GM21515 (cell line): ENCODE measurements at regions not wholly inside any gene's neighbourhood (a gene's known extent, or its start where the extent isn't known, plus 50 kb on each side); places are given as distances from the start of the nearest gene placed in this dataset.

Experiments
- ATAC-seq: cut with Tn5 transposase; IDR thresholded peaks from one replicate; pipeline ENCODE4 v1.9.1; 2021; ENCODE audit not compliant: unreplicated experiment

DNA sequence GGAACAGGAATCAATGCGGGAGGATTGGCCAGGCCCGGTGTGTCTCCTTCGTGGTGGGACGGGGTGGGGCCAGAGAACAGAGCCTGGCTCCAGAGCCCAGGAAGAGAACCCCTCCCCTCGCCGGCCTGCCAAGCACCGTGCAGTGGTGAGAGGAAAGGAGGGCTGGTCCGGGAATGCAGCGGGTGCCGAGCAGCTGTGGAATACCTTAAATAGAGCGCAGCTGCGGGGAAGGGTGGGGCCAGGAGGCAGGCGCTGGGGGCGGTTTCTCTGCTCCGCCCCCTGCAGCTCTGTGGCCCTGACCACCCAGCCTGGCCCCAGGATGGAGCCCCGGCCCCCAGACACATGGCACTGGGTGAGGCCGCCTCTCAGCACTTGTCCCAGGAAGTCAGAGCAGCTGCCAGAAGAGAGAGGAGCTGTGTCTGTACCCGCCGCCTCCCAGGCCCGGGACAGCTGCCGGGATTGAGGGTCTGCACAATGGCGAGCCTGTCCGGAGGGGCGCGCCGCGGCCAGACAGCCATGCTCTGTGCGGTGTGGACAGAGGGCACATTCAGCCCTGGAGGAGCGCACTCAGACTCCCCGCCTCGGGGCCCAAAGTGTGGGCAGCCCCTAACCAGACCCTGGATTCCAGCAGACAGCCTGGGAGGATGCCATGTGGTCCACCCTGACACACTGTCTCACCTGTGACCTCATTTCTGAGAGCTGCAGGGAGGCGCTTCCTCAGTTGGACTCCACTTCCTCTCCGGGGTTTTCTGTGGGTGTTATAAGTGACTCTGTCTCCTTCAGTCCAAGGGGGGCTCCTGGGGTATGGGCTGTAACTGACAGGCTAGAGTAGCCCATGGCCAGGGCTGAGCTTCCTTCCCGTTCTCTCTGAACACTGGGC, 268.8 kb downstream of the SEC14L1 start:
- ATAC-seq: no peak

GRCh38 chr17:77410470-77410869, 269.7 kb downstream of the SEC14L1 start:
- ATAC-seq: no peak

- no peak for ATAC-seq
Measured at GRCh38 chr17:77414811-77415400, 274.1 kb downstream of the SEC14L1 start.

DNA sequence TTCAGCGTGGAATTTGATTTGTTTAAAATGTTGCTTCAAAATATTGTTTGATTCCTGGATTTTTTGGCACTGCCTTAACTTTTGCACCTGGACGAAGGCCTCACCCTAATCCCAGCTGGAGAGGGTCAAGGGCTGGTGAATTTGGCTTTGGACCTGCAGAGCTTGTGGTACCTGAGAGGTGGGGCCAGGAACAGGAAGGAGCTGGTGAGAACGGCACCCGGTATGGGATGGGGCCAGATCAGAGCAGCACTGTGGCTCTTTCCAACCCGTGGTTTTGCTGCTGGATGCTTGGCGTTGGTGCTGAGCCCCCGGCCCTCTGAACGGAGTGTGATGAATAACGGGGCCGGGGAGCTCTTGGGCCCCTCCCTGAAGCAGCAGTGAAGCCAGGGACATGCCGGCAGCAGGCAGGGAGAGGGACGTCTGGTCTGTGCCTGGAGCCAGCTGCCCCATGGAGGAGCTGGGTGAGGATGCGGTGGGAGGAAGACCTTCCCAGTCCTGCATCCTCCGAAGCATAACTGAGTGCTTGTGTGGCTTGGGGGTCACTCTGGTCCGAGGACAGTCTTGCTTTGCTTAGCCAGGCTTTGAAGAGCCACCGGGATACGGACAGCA, 275.4 kb downstream of the SEC14L1 start:
- no peak for ATAC-seq

DNA sequence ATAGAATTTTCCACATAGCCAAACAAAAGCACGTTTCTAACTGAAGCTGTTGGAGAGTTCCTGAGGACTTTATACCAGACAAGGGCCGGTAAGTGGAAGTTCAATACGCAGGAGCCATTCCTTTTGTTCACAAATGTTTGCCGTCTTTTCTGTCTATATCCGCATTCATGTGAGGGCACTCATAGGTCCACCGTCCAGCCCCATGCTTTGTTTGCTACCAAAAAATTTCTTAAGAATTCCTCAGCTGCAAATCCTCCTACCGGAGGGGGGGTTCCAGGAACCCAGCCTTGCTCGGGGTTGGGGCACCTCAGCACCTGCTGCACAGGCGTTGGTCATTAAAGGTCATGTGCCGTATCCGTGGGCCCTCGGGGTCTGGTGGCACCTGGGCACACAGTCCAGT, 276.8 kb downstream of the SEC14L1 start:
- ATAC-seq: no peak

- no peak for ATAC-seq
Measured at GRCh38 chr17:77418609-77419008, 277.8 kb downstream of the SEC14L1 start.

GRCh38 chr17:77419095-77419494, 278.3 kb downstream of the SEC14L1 start:
- no peak for ATAC-seq

- no peak for ATAC-seq
Measured at GRCh38 chr17:77419547-77420094, 278.9 kb downstream of the SEC14L1 start.

DNA sequence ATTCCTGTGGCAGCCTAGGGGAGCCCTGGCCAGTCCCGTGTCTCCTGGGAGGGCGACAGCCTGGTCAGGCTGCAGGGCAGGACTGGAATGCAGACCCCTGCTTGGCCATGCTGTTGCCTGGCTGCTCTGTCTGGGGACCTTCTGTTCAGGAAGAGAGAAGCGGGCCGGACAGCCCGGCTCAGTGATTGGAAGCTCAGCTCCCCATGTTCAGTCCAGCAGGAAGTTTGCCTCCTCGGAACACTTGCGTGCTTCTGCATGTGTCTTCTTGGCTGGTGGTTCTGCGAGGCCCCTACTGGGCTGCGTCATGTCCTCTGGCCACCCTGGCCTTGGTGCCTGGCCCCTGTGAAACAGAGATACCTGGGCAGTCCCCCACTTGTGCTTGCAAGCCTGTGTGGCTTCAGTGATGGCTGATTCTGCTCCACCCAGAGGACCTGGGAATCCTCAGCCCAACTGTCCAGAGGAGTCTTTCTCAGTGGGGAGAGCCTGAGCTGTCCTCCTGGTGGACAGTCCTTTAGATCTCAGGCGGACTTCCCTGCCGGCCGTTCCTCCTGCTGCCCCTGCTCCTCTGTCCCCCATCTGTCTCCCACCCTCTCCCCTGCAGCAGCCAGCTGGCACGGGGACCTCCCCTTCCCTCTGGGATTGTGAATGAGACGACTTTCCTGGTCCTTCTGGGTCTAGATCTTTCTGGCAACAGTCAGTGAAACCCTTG, 279.5 kb downstream of the SEC14L1 start:
- ATAC-seq: no peak

GRCh38 chr17:77420804-77421629, 280.2 kb downstream of the SEC14L1 start:
- ATAC-seq: no peak

- no peak for ATAC-seq
Measured at GRCh38 chr17:77421630-77421972, 280.8 kb downstream of the SEC14L1 start.

- no peak for ATAC-seq
Measured at GRCh38 chr17:77422104-77422747, 281.5 kb downstream of the SEC14L1 start.

- ATAC-seq: no peak
Measured at GRCh38 chr17:77422748-77423113, 282.0 kb downstream of the SEC14L1 start.

GRCh38 chr17:77423589-77424451, 283.1 kb downstream of the SEC14L1 start:
- no peak for ATAC-seq

GRCh38 chr17:77424585-77425344, 284.0 kb downstream of the SEC14L1 start:
- no peak for ATAC-seq

GRCh38 chr17:77425348-77425747, 284.6 kb downstream of the SEC14L1 start:
- ATAC-seq: no peak

DNA sequence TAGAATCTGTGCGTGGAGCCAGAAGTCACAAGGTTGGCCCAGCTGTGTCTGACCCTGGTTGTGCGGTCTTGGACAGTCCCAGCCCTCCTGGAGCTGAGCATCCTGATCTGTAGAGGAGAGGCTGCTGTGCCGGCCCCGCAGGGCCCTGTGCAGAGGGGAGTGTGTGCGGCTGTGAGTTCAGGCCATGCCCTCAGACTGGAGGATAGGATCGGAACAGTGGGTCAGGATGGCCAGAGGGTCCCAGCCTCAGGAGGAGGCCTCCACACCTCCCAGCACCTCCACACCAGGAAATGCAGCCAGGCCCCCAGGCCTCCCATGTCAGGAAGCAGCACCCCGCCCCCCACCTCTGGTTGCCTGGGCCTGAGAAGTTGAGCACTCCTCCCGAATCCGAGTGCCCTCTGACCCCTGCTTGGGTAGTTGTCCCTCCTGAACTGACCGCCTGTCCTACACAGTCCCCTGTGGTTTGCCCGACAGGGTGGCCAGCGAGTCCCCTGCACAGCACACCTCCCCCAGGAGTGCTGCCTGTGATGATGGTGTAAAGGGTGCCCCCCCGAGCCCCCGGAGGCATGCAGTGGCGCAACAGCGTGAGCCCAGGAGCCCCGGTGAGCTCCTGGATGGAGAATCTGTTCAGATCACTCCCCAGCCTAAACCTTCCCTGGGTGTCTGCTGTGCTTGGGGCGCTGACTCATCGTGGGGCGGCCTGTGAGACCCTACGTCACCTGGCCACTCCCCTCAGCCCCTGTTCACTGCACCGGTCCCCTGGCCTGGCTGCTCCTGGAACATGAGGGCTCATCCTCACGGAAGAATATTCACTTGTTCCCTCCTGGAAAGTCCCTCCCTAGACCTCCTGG, 285.2 kb downstream of the SEC14L1 start:
- no peak for ATAC-seq
